ENCODE measurements at regions not wholly inside any gene's neighbourhood (a gene's known extent, or its start where the extent isn't known, plus 50 kb on each side); places are given as distances from the start of the nearest gene placed in this dataset.
"Not testable (repeated sequence)": the region's sequence is repeated elsewhere in the genome, so short reads cannot be mapped to it uniquely, and the experiment has no call there.

GRCh38 chr6:79810185-79810705, 137.1 kb downstream of the ELOVL4 start:
- peak; percentile 11 for DNase-seq (ENCODE audit: low spot score)

GRCh38 chr6:79808921-79809320, 138.4 kb downstream of the ELOVL4 start:
- DNase-seq (ENCODE audit: low spot score) = no peak

GRCh38 chr6:79806661-79807060, 140.7 kb downstream of the ELOVL4 start:
- DNase-seq (ENCODE audit: low spot score) = not testable (repeated sequence)

GRCh38 chr6:79804732-79805131, 142.6 kb downstream of the ELOVL4 start:
- DNase-seq (ENCODE audit: low spot score) = no peak

- no peak for DNase-seq (ENCODE audit: low spot score)
Measured at GRCh38 chr6:79803917-79804316, 143.4 kb downstream of the ELOVL4 start.

GRCh38 chr6:79802657-79803300, 144.6 kb downstream of the ELOVL4 start:
- DNase-seq (ENCODE audit: low spot score) = no peak

GRCh38 chr6:79801362-79801761, 146.0 kb downstream of the ELOVL4 start:
- no peak for DNase-seq (ENCODE audit: low spot score)

- DNase-seq (ENCODE audit: low spot score) = no peak
Measured at GRCh38 chr6:79798841-79799240, 148.5 kb downstream of the ELOVL4 start.

- no peak for DNase-seq (ENCODE audit: low spot score)
Measured at GRCh38 chr6:79797912-79798311, 149.4 kb downstream of the ELOVL4 start.

GRCh38 chr6:79797163-79797764, 150.1 kb downstream of the ELOVL4 start:
- no peak for DNase-seq (ENCODE audit: low spot score)

- DNase-seq (ENCODE audit: low spot score) = no peak
Measured at GRCh38 chr6:79796197-79796596, 151.2 kb downstream of the ELOVL4 start.

- DNase-seq (ENCODE audit: low spot score) = no peak
Measured at GRCh38 chr6:79789896-79790295, 157.5 kb downstream of the ELOVL4 start.

- DNase-seq (ENCODE audit: low spot score) = no peak
Measured at GRCh38 chr6:79788756-79789155, 157.6 kb downstream of the SH3BGRL2 start.

GRCh38 chr6:79787626-79788025, 156.5 kb downstream of the SH3BGRL2 start:
- no peak for DNase-seq (ENCODE audit: low spot score)

- DNase-seq (ENCODE audit: low spot score) = no peak
Measured at GRCh38 chr6:79784395-79784753, 153.2 kb downstream of the SH3BGRL2 start.

GRCh38 chr6:79783670-79784394, 152.7 kb downstream of the SH3BGRL2 start:
- DNase-seq (ENCODE audit: low spot score) = no peak

GRCh38 chr6:79782792-79783580, 151.9 kb downstream of the SH3BGRL2 start:
- DNase-seq (ENCODE audit: low spot score) = no peak

- no peak for DNase-seq (ENCODE audit: low spot score)
Measured at GRCh38 chr6:79781916-79782315, 150.8 kb downstream of the SH3BGRL2 start.

- no peak for DNase-seq (ENCODE audit: low spot score)
Measured at GRCh38 chr6:79780881-79781280, 149.8 kb downstream of the SH3BGRL2 start.

- no peak for DNase-seq (ENCODE audit: low spot score)
Measured at GRCh38 chr6:79778816-79779215, 147.7 kb downstream of the SH3BGRL2 start.

GRCh38 chr6:79777713-79778579, 146.8 kb downstream of the SH3BGRL2 start:
- DNase-seq (ENCODE audit: low spot score) = peak; percentile 57

All from globus pallidus (tissue), 1 donor.